ENCODE measurements at regions not wholly inside any gene's neighbourhood (a gene's known extent, or its start where the extent isn't known, plus 50 kb on each side); places are given as distances from the start of the nearest gene placed in this dataset.

- no peak for DNase-seq
These were observed 66.9 kb upstream of the CTSC start for GRCh38 chr11:88404391-88404790.

- DNase-seq: no peak
These were observed 65.2 kb upstream of the CTSC start for GRCh38 chr11:88402784-88403183.

GRCh38 chr11:88402192-88402715, 64.7 kb upstream of the CTSC start:
- DNase-seq: no peak

- DNase-seq: no peak
These were observed 61.4 kb upstream of the CTSC start for GRCh38 chr11:88398791-88399570.

- DNase-seq: no peak
These were observed 60.8 kb upstream of the CTSC start for GRCh38 chr11:88398372-88398771.

GRCh38 chr11:88390254-88390653, 52.7 kb upstream of the CTSC start:
- no peak for DNase-seq

GRCh38 chr11:88387957-88388356, 50.4 kb upstream of the CTSC start:
- no peak for DNase-seq

All from activated CD4-positive, alpha-beta T cell treated with anti-CD3 and anti-CD28 coated beads, Interleukin-2, amount 50 U/mL, for 48 hours (primary cell).